GM23338 (cell line): ENCODE measurements at regions not wholly inside any gene's neighbourhood (a gene's known extent, or its start where the extent isn't known, plus 50 kb on each side); places are given as distances from the start of the nearest gene placed in this dataset.

ENCODE experiments used
- ATAC-seq: fragments of 200-7000 bp; cut with Tn5 transposase; 3 replicates; pipeline ENCODE4 v1.9.1; 2020
- DNase-seq: peaks from one replicate; pipeline ENCODE4 v3.0.0-alpha.2; 2015; ENCODE audit warnings: low spot score
- H2AFZ ChIP-seq: fragments of 200-600 bp; sonication (generic); 2 replicates; pipeline ENCODE4 v1.8.0; 2016; ENCODE audit warnings: antibody characterized with exemption, mild to moderate bottlenecking, moderate library complexity
- H3F3A ChIP-seq: fragments of 200-600 bp; sonication (generic); replicated peaks from 2 replicates; pipeline ENCODE4 v1.8.0; 2017; ENCODE audit warnings: antibody characterized with exemption, mixed run types, low read depth
- H3K27ac ChIP-seq: fragments of 200-600 bp; sonication (generic); 2 replicates; pipeline ENCODE4 v1.6.1; 2016; ENCODE audit warnings: low read depth
- H3K27me3 ChIP-seq: fragments of 200-600 bp; sonication (generic); 2 replicates; pipeline ENCODE4 v1.8.0; 2016; ENCODE audit warnings: mild to moderate bottlenecking, mixed run types, moderate library complexity; ENCODE audit not compliant: insufficient read depth
- H3K36me3 ChIP-seq: fragments of 200-600 bp; sonication (generic); 2 replicates; pipeline ENCODE4 v1.8.0; 2016; ENCODE audit warnings: mild to moderate bottlenecking; ENCODE audit not compliant: insufficient read depth
- H3K4me1 ChIP-seq: fragments of 200-600 bp; sonication (generic); 2 replicates; pipeline ENCODE4 v1.8.0; 2016; ENCODE audit warnings: mild to moderate bottlenecking, moderate library complexity; ENCODE audit not compliant: insufficient read depth
- H3K4me2 ChIP-seq: fragments of 200-600 bp; sonication (generic); 2 replicates; pipeline ENCODE4 v1.7.1; 2017; ENCODE audit warnings: mixed run types
- H3K4me3 ChIP-seq: fragments of 200-600 bp; sonication (generic); 2 replicates; pipeline ENCODE4 v1.6.1; 2016; ENCODE audit warnings: mixed run types
- H3K79me2 ChIP-seq: fragments of 200-600 bp; sonication (generic); replicated peaks from 2 replicates; pipeline ENCODE4 v1.8.0; 2017; ENCODE audit warnings: mild to moderate bottlenecking; ENCODE audit not compliant: insufficient read depth
- H3K9me2 ChIP-seq: fragments of 200-600 bp; sonication (generic); 2 replicates; pipeline ENCODE4 v1.8.0; 2017; ENCODE audit not compliant: insufficient read depth
- H4K20me1 ChIP-seq: fragments of 200-600 bp; sonication (generic); replicated peaks from 2 replicates; pipeline ENCODE4 v1.8.0; 2017; ENCODE audit warnings: mild to moderate bottlenecking; ENCODE audit not compliant: insufficient read depth
- H3K27ac Mint-ChIP-seq: 2 replicates; pipeline ENCODE4 v1.8.0; 2020; ENCODE audit warnings: inconsistent platforms, mild to moderate bottlenecking, moderate library complexity, mixed read lengths
- H3K27me3 Mint-ChIP-seq: 3 replicates; pipeline ENCODE4 v1.8.0; 2022; ENCODE audit warnings: low read depth, mild to moderate bottlenecking, moderate library complexity, mixed read lengths, inconsistent platforms; ENCODE audit not compliant: insufficient read depth, poor library complexity
- H3K36me3 Mint-ChIP-seq: 3 replicates; pipeline ENCODE4 v1.8.0; 2021; ENCODE audit warnings: low read depth, mild to moderate bottlenecking, inconsistent platforms, moderate library complexity, mixed read lengths
- H3K4me1 Mint-ChIP-seq: 3 replicates; pipeline ENCODE4 v1.8.0; 2020; ENCODE audit warnings: mild to moderate bottlenecking, inconsistent platforms, mixed read lengths
- H3K4me3 Mint-ChIP-seq: 3 replicates; pipeline ENCODE4 v1.8.0; 2021; ENCODE audit warnings: moderate library complexity, mild to moderate bottlenecking, inconsistent platforms, mixed read lengths
- H3K9me3 Mint-ChIP-seq: 3 replicates; pipeline ENCODE4 v1.8.0; 2020; ENCODE audit warnings: moderate library complexity, mild to moderate bottlenecking, inconsistent platforms, mixed read lengths
- ETS1 ChIP-seq: IDR thresholded peaks from 2 replicates; pipeline ENCODE4 v1.6.1; 2016; ENCODE audit warnings: antibody characterized with exemption
- EZH2phosphoT487 ChIP-seq: fragments of 200-600 bp; sonication (generic); IDR thresholded peaks from one replicate; pipeline ENCODE4 v1.8.1; 2018; ENCODE audit warnings: antibody characterized with exemption; ENCODE audit not compliant: unreplicated experiment
- JUNB ChIP-seq: IDR thresholded peaks from one replicate; pipeline ENCODE4 v1.6.1; 2016; ENCODE audit warnings: antibody characterized with exemption; ENCODE audit not compliant: unreplicated experiment
- NANOG ChIP-seq: IDR thresholded peaks from 2 replicates; pipeline ENCODE4 v1.6.1; 2016; ENCODE audit warnings: antibody characterized with exemption, borderline replicate concordance
- POLR2AphosphoS5 ChIP-seq: IDR thresholded peaks from 2 replicates; pipeline ENCODE4 v1.6.1; 2016; ENCODE audit warnings: antibody characterized with exemption, low read depth
- STAT1 ChIP-seq: IDR thresholded peaks from one replicate; pipeline ENCODE4 v1.6.1; 2016; ENCODE audit warnings: antibody characterized with exemption; ENCODE audit not compliant: unreplicated experiment
- ZNF114 ChIP-seq: fragments of 250-450 bp; sonication (Bioruptor Pico); IDR thresholded peaks from 2 replicates; pipeline ENCODE4 v1.5.0; 2020; ENCODE audit warnings: mild to moderate bottlenecking, moderate library complexity
- ZNF331 ChIP-seq: fragments of 250-450 bp; sonication (Bioruptor Pico); IDR thresholded peaks from 2 replicates; pipeline ENCODE4 v1.5.0; 2020; ENCODE audit warnings: low read depth, mild to moderate bottlenecking, moderate library complexity
- ZNF462 ChIP-seq: fragments of 250-450 bp; sonication (Bioruptor Pico); IDR thresholded peaks from 2 replicates; pipeline ENCODE4 v1.5.0; 2020; ENCODE audit warnings: mild to moderate bottlenecking, moderate library complexity

DNA sequence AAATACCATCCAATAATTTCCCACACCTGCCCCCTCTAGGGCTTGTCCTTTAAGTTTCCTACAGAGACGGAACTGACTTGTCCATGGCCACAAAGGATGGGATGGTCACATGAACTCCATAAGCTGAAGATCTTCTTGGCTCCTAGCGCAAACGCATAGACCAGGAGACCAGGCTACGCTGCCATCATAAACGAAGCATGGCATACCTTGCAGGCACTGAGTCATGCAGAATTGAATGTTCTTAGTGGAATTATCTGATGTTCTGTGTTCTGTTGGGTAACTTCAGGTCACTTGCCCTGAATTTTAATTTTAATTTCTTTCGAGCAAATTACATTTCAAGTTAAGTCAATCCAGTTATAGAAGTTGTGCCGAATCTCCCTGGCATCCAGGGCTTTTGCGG is 96.4 kb upstream of the STARD13 start (continued):
- no peak for TF ChIP-seq ZNF462 (CRISPR knock-in tag)
- no peak for TF ChIP-seq ZNF114 (CRISPR knock-in tag)
- TF ChIP-seq POLR2AphosphoS5 = no peak

GRCh38 chr13:33383724-33384577 is 98.4 kb upstream of the STARD13 start:
- no peaks in the 10 kb centered on the region for H3K36me3 ChIP-seq
- H4K20me1 ChIP-seq = no peaks in the 10 kb centered on the region
- no peaks in the 10 kb centered on the region for H3K27me3 Mint-ChIP-seq
- no peak overlapping the region for H3K4me3 ChIP-seq
- peak overlapping the region; percentile 24; the same call in 1 of the 2 replicates for H2AFZ ChIP-seq
- H3K36me3 Mint-ChIP-seq = no peaks in the 10 kb centered on the region
- H3K27ac ChIP-seq = no peak overlapping the region
- no peaks in the 10 kb centered on the region for H3K9me2 ChIP-seq
- TF ChIP-seq STAT1 (no peak), ETS1 (no peak), EZH2phosphoT487 (no peak), POLR2AphosphoS5 (no peak), ZNF114 (CRISPR knock-in tag) (no peak), JUNB (no peak), ZNF331 (no peak), NANOG (no peak)
- H3K4me1 Mint-ChIP-seq = peaks cover 20% of the 10 kb centered on the region
- H3K4me1 ChIP-seq = peaks cover 5% of the 10 kb centered on the region; the same call in 1 of the 2 replicates
- H3K4me3 Mint-ChIP-seq = no peak overlapping the region
- H3K27me3 ChIP-seq = no peaks in the 10 kb centered on the region
- H3K9me3 Mint-ChIP-seq = no peaks in the 10 kb centered on the region; the same call in 2 of the 3 replicates
- DNase-seq = no peak
- no peaks in the 10 kb centered on the region for H3K79me2 ChIP-seq
- H3K27ac Mint-ChIP-seq = no peak overlapping the region
- no peak overlapping the region for H3K4me2 ChIP-seq
- H3F3A ChIP-seq = no peaks in the 10 kb centered on the region
- no peak for ATAC-seq
